Body of pancreas (tissue), 4 donors: ENCODE measurements at regions not wholly inside any gene's neighbourhood (a gene's known extent, or its start where the extent isn't known, plus 50 kb on each side); places are given as distances from the start of the nearest gene placed in this dataset.

Experiments used
- POLR2A ChIP-seq, 3 donors: fragments of 450-650 bp; IDR thresholded peaks; one replicate each; pipeline ENCODE4 v1.6.1; 2016; ENCODE audit warnings: antibody characterized with exemption in 3 of 3, mild to moderate bottlenecking in 2 of 3
- TF ChIP-seq, protein P1 (sequence below), 7 experiments: fragments of 450-650 bp in 4 of 7; fragments of 200-600 bp in 3 of 7; sonication (generic) in 3 of 7; IDR thresholded peaks; one replicate each; pipeline ENCODE4 v1.5.1; 2016 to 2019; ENCODE audit warnings: antibody characterized with exemption in 7 of 7

- TF ChIP-seq, protein P1, sequence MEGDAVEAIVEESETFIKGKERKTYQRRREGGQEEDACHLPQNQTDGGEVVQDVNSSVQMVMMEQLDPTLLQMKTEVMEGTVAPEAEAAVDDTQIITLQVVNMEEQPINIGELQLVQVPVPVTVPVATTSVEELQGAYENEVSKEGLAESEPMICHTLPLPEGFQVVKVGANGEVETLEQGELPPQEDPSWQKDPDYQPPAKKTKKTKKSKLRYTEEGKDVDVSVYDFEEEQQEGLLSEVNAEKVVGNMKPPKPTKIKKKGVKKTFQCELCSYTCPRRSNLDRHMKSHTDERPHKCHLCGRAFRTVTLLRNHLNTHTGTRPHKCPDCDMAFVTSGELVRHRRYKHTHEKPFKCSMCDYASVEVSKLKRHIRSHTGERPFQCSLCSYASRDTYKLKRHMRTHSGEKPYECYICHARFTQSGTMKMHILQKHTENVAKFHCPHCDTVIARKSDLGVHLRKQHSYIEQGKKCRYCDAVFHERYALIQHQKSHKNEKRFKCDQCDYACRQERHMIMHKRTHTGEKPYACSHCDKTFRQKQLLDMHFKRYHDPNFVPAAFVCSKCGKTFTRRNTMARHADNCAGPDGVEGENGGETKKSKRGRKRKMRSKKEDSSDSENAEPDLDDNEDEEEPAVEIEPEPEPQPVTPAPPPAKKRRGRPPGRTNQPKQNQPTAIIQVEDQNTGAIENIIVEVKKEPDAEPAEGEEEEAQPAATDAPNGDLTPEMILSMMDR (IDR thresholded peaks at IDR 0.05) = no peak
- TF ChIP-seq POLR2A (IDR thresholded peaks at IDR 0.05) = no peak
Observed at GRCh38 chr10:100615241-100615640, 79.5 kb downstream of the HIF1AN start.
